ENCODE measurements at regions not wholly inside any gene's neighbourhood (a gene's known extent, or its start where the extent isn't known, plus 50 kb on each side); places are given as distances from the start of the nearest gene placed in this dataset.

DNA sequence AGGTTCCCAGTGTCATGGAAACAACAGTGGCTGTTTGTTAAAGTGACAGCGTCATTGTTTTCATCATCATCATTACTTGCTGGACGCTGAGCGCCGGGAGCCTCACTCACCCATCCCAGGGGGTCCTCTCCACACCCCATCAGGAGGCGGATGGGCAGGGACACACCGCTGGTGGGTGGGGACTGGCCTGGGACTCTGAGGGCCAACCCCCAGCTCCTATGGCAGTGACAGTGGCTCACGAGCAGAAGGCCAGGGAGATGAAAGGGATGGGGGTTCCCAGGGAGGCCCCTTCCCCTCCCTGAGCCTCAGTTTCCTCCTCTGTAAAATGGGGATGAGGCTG, 76.6 kb upstream of the PRR5 start:
- no peak for ATAC-seq
- TF ChIP-seq GLIS3 (CRISPR knock-in tag; IDR thresholded peaks at IDR 0.05), result no peak
- no peak for TF ChIP-seq SNAI2 (CRISPR knock-in tag; IDR thresholded peaks at IDR 0.05)
- no peak for TF ChIP-seq ZNF8 (CRISPR knock-in tag; IDR thresholded peaks at IDR 0.05)
- TF ChIP-seq, protein P1, sequence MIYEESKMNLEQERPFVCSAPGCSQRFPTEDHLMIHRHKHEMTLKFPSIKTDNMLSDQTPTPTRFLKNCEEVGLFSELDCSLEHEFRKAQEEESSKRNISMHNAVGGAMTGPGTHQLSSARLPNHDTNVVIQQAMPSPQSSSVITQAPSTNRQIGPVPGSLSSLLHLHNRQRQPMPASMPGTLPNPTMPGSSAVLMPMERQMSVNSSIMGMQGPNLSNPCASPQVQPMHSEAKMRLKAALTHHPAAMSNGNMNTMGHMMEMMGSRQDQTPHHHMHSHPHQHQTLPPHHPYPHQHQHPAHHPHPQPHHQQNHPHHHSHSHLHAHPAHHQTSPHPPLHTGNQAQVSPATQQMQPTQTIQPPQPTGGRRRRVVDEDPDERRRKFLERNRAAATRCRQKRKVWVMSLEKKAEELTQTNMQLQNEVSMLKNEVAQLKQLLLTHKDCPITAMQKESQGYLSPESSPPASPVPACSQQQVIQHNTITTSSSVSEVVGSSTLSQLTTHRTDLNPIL (CRISPR knock-in tag; IDR thresholded peaks at IDR 0.05; ENCODE audit: low read depth), result no peak
- no peak for TF ChIP-seq ZFP30 (CRISPR knock-in tag; IDR thresholded peaks at IDR 0.05)
- no peak for TF ChIP-seq ZC3H10 (CRISPR knock-in tag; IDR thresholded peaks at IDR 0.05)
- TF ChIP-seq ZNF565 (CRISPR knock-in tag; conservative IDR thresholded peaks at IDR 0.05; ENCODE audit: low read depth), result no peak
- no peak for TF ChIP-seq PPARA (CRISPR knock-in tag; IDR thresholded peaks at IDR 0.05; ENCODE audit: borderline replicate concordance)
- no peak for TF ChIP-seq TOX (CRISPR knock-in tag; IDR thresholded peaks at IDR 0.05; ENCODE audit: borderline replicate concordance)

DNA sequence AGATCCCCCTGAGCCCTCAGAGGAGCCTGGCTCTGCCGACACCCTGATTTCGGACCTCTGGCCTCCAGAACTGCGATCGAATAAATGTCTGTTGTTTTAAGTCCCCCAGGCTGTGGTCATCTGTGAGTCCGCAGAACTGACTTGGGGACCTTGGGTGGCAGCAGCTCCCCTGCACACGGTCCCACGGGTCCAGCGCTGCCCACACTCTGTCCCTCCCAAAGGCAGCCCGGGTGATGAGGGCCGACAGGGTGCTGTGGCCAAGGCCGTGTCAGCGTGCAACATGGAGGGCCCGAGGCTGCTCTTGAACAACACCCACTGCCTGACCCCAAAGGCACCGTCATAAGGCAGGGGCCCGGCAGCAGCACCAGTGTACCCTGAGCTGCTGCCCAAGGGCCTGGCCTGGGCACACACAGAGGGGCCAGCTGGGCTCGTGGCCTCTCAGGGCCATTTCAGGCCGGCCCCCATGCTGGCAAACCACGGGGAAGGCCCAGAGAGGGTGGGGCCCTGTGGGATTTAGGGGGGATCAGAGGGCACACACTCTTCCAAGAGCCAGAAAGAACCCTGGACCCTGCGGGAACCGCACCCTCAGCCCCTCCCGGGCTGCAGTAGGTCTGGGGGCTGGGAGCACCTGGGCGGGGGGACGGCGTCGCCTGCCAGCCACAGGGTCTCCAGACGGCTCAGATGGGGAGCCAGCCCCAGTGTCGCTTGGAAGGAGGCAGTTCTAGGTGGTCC, 77.1 kb upstream of the PRR5 start:
- TF ChIP-seq ZNF70 (CRISPR knock-in tag; IDR thresholded peaks at IDR 0.05) (no peak), TCF4 (CRISPR knock-in tag; IDR thresholded peaks at IDR 0.05; ENCODE audit: borderline replicate concordance) (no peak), ZC3H10 (CRISPR knock-in tag; IDR thresholded peaks at IDR 0.05) (no peak), PPARA (CRISPR knock-in tag; IDR thresholded peaks at IDR 0.05; ENCODE audit: borderline replicate concordance) (no peak), ISL1 (CRISPR knock-in tag; IDR thresholded peaks at IDR 0.05) (no peak), ZFP3 (CRISPR knock-in tag; IDR thresholded peaks at IDR 0.05) (no peak), GLIS3 (CRISPR knock-in tag; IDR thresholded peaks at IDR 0.05) (no peak), ZNF565 (CRISPR knock-in tag; conservative IDR thresholded peaks at IDR 0.05; ENCODE audit: low read depth) (no peak), ZNF8 (CRISPR knock-in tag; IDR thresholded peaks at IDR 0.05) (no peak), CSDC2 (CRISPR knock-in tag; IDR thresholded peaks at IDR 0.05) (no peak), BACH2 (CRISPR knock-in tag; IDR thresholded peaks at IDR 0.05; ENCODE audit: borderline replicate concordance) (no peak), RARB (CRISPR knock-in tag; IDR thresholded peaks at IDR 0.05) (no peak), ARNTL (CRISPR knock-in tag; IDR thresholded peaks at IDR 0.05; ENCODE audit: borderline replicate concordance, low read depth) (no peak), TOX (CRISPR knock-in tag; IDR thresholded peaks at IDR 0.05; ENCODE audit: borderline replicate concordance) (no peak)
- TF ChIP-seq, protein P2, sequence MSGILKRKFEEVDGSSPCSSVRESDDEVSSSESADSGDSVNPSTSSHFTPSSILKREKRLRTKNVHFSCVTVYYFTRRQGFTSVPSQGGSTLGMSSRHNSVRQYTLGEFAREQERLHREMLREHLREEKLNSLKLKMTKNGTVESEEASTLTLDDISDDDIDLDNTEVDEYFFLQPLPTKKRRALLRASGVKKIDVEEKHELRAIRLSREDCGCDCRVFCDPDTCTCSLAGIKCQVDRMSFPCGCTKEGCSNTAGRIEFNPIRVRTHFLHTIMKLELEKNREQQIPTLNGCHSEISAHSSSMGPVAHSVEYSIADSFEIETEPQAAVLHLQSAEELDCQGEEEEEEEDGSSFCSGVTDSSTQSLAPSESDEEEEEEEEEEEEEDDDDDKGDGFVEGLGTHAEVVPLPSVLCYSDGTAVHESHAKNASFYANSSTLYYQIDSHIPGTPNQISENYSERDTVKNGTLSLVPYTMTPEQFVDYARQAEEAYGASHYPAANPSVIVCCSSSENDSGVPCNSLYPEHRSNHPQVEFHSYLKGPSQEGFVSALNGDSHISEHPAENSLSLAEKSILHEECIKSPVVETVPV (CRISPR knock-in tag; IDR thresholded peaks at IDR 0.05), result no peak
- TF ChIP-seq, protein P1 (CRISPR knock-in tag; IDR thresholded peaks at IDR 0.05; ENCODE audit: low read depth), result no peak
- TF ChIP-seq, protein P3, sequence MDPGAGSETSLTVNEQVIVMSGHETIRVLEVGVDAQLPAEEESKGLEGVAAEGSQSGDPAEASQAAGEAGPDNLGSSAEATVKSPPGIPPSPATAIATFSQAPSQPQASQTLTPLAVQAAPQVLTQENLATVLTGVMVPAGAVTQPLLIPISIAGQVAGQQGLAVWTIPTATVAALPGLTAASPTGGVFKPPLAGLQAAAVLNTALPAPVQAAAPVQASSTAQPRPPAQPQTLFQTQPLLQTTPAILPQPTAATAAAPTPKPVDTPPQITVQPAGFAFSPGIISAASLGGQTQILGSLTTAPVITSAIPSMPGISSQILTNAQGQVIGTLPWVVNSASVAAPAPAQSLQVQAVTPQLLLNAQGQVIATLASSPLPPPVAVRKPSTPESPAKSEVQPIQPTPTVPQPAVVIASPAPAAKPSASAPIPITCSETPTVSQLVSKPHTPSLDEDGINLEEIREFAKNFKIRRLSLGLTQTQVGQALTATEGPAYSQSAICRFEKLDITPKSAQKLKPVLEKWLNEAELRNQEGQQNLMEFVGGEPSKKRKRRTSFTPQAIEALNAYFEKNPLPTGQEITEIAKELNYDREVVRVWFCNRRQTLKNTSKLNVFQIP (CRISPR knock-in tag; IDR thresholded peaks at IDR 0.05; ENCODE audit: borderline replicate concordance, low read depth), result no peak
- TF ChIP-seq, protein P4, sequence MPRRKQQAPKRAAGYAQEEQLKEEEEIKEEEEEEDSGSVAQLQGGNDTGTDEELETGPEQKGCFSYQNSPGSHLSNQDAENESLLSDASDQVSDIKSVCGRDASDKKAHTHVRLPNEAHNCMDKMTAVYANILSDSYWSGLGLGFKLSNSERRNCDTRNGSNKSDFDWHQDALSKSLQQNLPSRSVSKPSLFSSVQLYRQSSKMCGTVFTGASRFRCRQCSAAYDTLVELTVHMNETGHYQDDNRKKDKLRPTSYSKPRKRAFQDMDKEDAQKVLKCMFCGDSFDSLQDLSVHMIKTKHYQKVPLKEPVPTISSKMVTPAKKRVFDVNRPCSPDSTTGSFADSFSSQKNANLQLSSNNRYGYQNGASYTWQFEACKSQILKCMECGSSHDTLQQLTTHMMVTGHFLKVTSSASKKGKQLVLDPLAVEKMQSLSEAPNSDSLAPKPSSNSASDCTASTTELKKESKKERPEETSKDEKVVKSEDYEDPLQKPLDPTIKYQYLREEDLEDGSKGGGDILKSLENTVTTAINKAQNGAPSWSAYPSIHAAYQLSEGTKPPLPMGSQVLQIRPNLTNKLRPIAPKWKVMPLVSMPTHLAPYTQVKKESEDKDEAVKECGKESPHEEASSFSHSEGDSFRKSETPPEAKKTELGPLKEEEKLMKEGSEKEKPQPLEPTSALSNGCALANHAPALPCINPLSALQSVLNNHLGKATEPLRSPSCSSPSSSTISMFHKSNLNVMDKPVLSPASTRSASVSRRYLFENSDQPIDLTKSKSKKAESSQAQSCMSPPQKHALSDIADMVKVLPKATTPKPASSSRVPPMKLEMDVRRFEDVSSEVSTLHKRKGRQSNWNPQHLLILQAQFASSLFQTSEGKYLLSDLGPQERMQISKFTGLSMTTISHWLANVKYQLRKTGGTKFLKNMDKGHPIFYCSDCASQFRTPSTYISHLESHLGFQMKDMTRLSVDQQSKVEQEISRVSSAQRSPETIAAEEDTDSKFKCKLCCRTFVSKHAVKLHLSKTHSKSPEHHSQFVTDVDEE (CRISPR knock-in tag; IDR thresholded peaks at IDR 0.05), result no peak
- TF ChIP-seq, protein P5, sequence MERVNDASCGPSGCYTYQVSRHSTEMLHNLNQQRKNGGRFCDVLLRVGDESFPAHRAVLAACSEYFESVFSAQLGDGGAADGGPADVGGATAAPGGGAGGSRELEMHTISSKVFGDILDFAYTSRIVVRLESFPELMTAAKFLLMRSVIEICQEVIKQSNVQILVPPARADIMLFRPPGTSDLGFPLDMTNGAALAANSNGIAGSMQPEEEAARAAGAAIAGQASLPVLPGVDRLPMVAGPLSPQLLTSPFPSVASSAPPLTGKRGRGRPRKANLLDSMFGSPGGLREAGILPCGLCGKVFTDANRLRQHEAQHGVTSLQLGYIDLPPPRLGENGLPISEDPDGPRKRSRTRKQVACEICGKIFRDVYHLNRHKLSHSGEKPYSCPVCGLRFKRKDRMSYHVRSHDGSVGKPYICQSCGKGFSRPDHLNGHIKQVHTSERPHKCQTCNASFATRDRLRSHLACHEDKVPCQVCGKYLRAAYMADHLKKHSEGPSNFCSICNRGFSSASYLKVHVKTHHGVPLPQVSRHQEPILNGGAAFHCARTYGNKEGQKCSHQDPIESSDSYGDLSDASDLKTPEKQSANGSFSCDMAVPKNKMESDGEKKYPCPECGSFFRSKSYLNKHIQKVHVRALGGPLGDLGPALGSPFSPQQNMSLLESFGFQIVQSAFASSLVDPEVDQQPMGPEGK (CRISPR knock-in tag; IDR thresholded peaks at IDR 0.05; ENCODE audit: borderline replicate concordance), result no peak
- ATAC-seq, result no peak
